Gastroesophageal sphincter (tissue), 3 donors: ENCODE measurements at regions not wholly inside any gene's neighbourhood (a gene's known extent, or its start where the extent isn't known, plus 50 kb on each side); places are given as distances from the start of the nearest gene placed in this dataset.

ENCODE experiments used
- CTCF ChIP-seq, 4 experiments: fragments of 200-600 bp in 2 of 4; fragments of 450-650 bp in 2 of 4; sonication (generic) in 1 of 4; IDR thresholded peaks; one replicate each; pipeline ENCODE4 v1.5.1; 2017 to 2019; ENCODE audit warnings: antibody characterized with exemption in 4 of 4, mild to moderate bottlenecking in 2 of 4, moderate library complexity in 2 of 4
- POLR2A ChIP-seq, 2 donors: fragments of 450-650 bp; IDR thresholded peaks; one replicate each; pipeline ENCODE4 v1.6.1; 2017; ENCODE audit warnings: antibody characterized with exemption in 2 of 2, mild to moderate bottlenecking in 2 of 2, moderate library complexity in 1 of 2

- no peak for TF ChIP-seq CTCF (IDR thresholded peaks at IDR 0.05)
- no peak for TF ChIP-seq POLR2A (IDR thresholded peaks at IDR 0.05)
Measured at GRCh38 chr4:81604683-81605218, 133.0 kb upstream of the RASGEF1B start.
